ENCODE measurements at regions not wholly inside any gene's neighbourhood (a gene's known extent, or its start where the extent isn't known, plus 50 kb on each side); places are given as distances from the start of the nearest gene placed in this dataset.

- no peaks in the 10 kb centered on the region for H3K36me3 ChIP-seq (ENCODE audit: control insufficient read depth in 4 of 4, insufficient read depth in 3 of 4, low read depth in 1 of 4, low read length in 3 of 4)
- peaks cover 0 to 2% (median under 1%) of the 10 kb centered on the region in 4 donors for H3K9me3 ChIP-seq (ENCODE audit: control insufficient read depth in 4 of 4, low read length in 3 of 4)
- no peak for TF ChIP-seq FOXA2 (IDR thresholded peaks at IDR 0.05)
- no peak for TF ChIP-seq SP1 (IDR thresholded peaks at IDR 0.05)
- TF ChIP-seq JUND (IDR thresholded peaks at IDR 0.05): no peak
- TF ChIP-seq GABPA (IDR thresholded peaks at IDR 0.05 in 1 of 2, conservative IDR thresholded peaks at IDR 0.05 in 1 of 2): no peak
- no peak for TF ChIP-seq ATF3 (IDR thresholded peaks at IDR 0.05)
- TF ChIP-seq REST (IDR thresholded peaks at IDR 0.05): no peak
- TF ChIP-seq HNF4A (conservative IDR thresholded peaks at IDR 0.05): no peak
- no peak for TF ChIP-seq YY1 (IDR thresholded peaks at IDR 0.05)
- TF ChIP-seq TAF1 (conservative IDR thresholded peaks at IDR 0.05): no peak
- TF ChIP-seq ZBTB33 (IDR thresholded peaks at IDR 0.05): no peak
- TF ChIP-seq CTCF (IDR thresholded peaks at IDR 0.05; ENCODE audit: low read depth, low read length, missing input control): no peak
- no peak for TF ChIP-seq RAD21 (IDR thresholded peaks at IDR 0.05)
- no peak for TF ChIP-seq FOXA1 (IDR thresholded peaks at IDR 0.05)
- no peak for TF ChIP-seq NR2F2 (IDR thresholded peaks at IDR 0.05)
- 67% methylated on average over 4 of the region's 4 CpGs for WGBS
- H3K9ac ChIP-seq (ENCODE audit: low read depth in 1 of 2, low read length in 2 of 2): no peak overlapping the region
- no peak for DNase-seq (ENCODE audit: low spot score)
- H3K4me3 ChIP-seq (ENCODE audit: low read depth in 1 of 3, low read length in 3 of 3): no peak overlapping the region
- peaks cover 0 to 4% (median 0%) of the 10 kb centered on the region in 4 donors for H3K27me3 ChIP-seq (ENCODE audit: control insufficient read depth in 4 of 4, insufficient read depth in 4 of 4, low read length in 3 of 4)
- no peaks in the 10 kb centered on the region for H3K4me1 ChIP-seq (ENCODE audit: control insufficient read depth in 4 of 4, insufficient read depth in 4 of 4, low read length in 3 of 4)
- H3K27ac ChIP-seq (ENCODE audit: low read depth in 1 of 2, low read length in 2 of 2): no peak overlapping the region
These were observed 167.3 kb downstream of the SUDS3 start for GRCh38 chr12:118543651-118544050.

GRCh38 chr12:118544569-118544968 lies 168.2 kb downstream of the SUDS3 start:
- H3K27ac ChIP-seq (ENCODE audit: low read depth in 1 of 2, low read length in 2 of 2): no peak overlapping the region
- peaks cover 0 to 2% (median under 1%) of the 10 kb centered on the region in 4 donors for H3K9me3 ChIP-seq (ENCODE audit: control insufficient read depth in 4 of 4, low read length in 3 of 4)
- WGBS: 80% methylated on average over 1 of the region's 1 CpG
- DNase-seq (ENCODE audit: low spot score): no peak
- no peak overlapping the region for H3K9ac ChIP-seq (ENCODE audit: low read depth in 1 of 2, low read length in 2 of 2)
- H3K27me3 ChIP-seq (ENCODE audit: control insufficient read depth in 4 of 4, insufficient read depth in 4 of 4, low read length in 3 of 4): peaks cover 0 to 2% (median 0%) of the 10 kb centered on the region in 4 donors
- no peak overlapping the region for H3K4me3 ChIP-seq (ENCODE audit: low read depth in 1 of 3, low read length in 3 of 3)
- no peaks in the 10 kb centered on the region for H3K36me3 ChIP-seq (ENCODE audit: control insufficient read depth in 4 of 4, insufficient read depth in 3 of 4, low read depth in 1 of 4, low read length in 3 of 4)
- no peaks in the 10 kb centered on the region for H3K4me1 ChIP-seq (ENCODE audit: control insufficient read depth in 4 of 4, insufficient read depth in 4 of 4, low read length in 3 of 4)
- TF ChIP-seq MAX (IDR thresholded peaks at IDR 0.05) (no peak), ZBTB33 (IDR thresholded peaks at IDR 0.05) (no peak), REST (IDR thresholded peaks at IDR 0.05) (no peak), RAD21 (IDR thresholded peaks at IDR 0.05) (no peak), SP1 (IDR thresholded peaks at IDR 0.05) (no peak), FOXA1 (IDR thresholded peaks at IDR 0.05) (no peak), ATF3 (IDR thresholded peaks at IDR 0.05) (no peak), HNF4G (IDR thresholded peaks at IDR 0.05) (no peak), FOXA2 (IDR thresholded peaks at IDR 0.05) (no peak), TAF1 (conservative IDR thresholded peaks at IDR 0.05) (no peak), EGR1 (IDR thresholded peaks at IDR 0.05; ENCODE audit: low read depth in 2 of 2) (no peak)
